GM23248 (cell line): ENCODE measurements at regions not wholly inside any gene's neighbourhood (a gene's known extent, or its start where the extent isn't known, plus 50 kb on each side); places are given as distances from the start of the nearest gene placed in this dataset.
A peak's percentile ranks its signal among the peaks of the same experiment; 100 is the strongest.

Source experiments
- DNase-seq: peaks from one replicate; pipeline ENCODE4 v3.0.0-alpha.2; 2015
- H2AFZ ChIP-seq: fragments of 200-600 bp; sonication (generic); 2 replicates; pipeline ENCODE4 v1.6.1; 2016; ENCODE audit warnings: antibody characterized with exemption
- H3F3A ChIP-seq: fragments of 200-600 bp; sonication (generic); 2 replicates; pipeline ENCODE4 v1.6.1; 2016; ENCODE audit warnings: mild to moderate bottlenecking, antibody characterized with exemption, mixed run types; ENCODE audit not compliant: insufficient read depth
- H3K27ac ChIP-seq: fragments of 200-600 bp; sonication (generic); 2 replicates; pipeline ENCODE4 v1.5.1; 2016; ENCODE audit warnings: mild to moderate bottlenecking
- H3K27me3 ChIP-seq: fragments of 200-600 bp; sonication (generic); replicated peaks from 2 replicates; pipeline ENCODE4 v1.6.1; 2016; ENCODE audit warnings: mild to moderate bottlenecking; ENCODE audit not compliant: insufficient read depth
- H3K36me3 ChIP-seq: fragments of 200-600 bp; sonication (generic); 2 replicates; pipeline ENCODE4 v1.6.1; 2016; ENCODE audit warnings: low read depth, mild to moderate bottlenecking
- H3K4me1 ChIP-seq: fragments of 200-600 bp; sonication (generic); 2 replicates; pipeline ENCODE4 v1.6.1; 2016; ENCODE audit warnings: mild to moderate bottlenecking; ENCODE audit not compliant: insufficient read depth
- H3K4me2 ChIP-seq: fragments of 200-600 bp; sonication (generic); one replicate; pipeline ENCODE4 v1.6.1; 2016; ENCODE audit warnings: mild to moderate bottlenecking; ENCODE audit not compliant: unreplicated experiment
- H3K4me3 ChIP-seq: fragments of 200-600 bp; sonication (generic); 2 replicates; pipeline ENCODE4 v1.5.1; 2016; ENCODE audit warnings: mild to moderate bottlenecking
- H3K79me2 ChIP-seq: fragments of 200-600 bp; sonication (generic); 2 replicates; pipeline ENCODE4 v1.6.1; 2016; ENCODE audit warnings: mild to moderate bottlenecking; ENCODE audit not compliant: insufficient read depth
- H3K9ac ChIP-seq: fragments of 200-600 bp; sonication (generic); 2 replicates; pipeline ENCODE4 v1.6.1; 2016; ENCODE audit warnings: mild to moderate bottlenecking
- H3K9me2 ChIP-seq: fragments of 200-600 bp; sonication (generic); 2 replicates; pipeline ENCODE4 v1.6.1; 2016; ENCODE audit warnings: mixed run types, mild to moderate bottlenecking, moderate library complexity; ENCODE audit not compliant: insufficient read depth
- H3K9me3 ChIP-seq: fragments of 200-600 bp; sonication (generic); one replicate; pipeline ENCODE4 v1.6.1; 2017; ENCODE audit warnings: low read depth
- H4K20me1 ChIP-seq: fragments of 200-600 bp; sonication (generic); 2 replicates; pipeline ENCODE4 v1.6.0; 2016; ENCODE audit not compliant: insufficient read depth
- EZH2 ChIP-seq: fragments of 200-600 bp; sonication (generic); IDR thresholded peaks from 2 replicates; pipeline ENCODE4 v1.6.1; 2018; ENCODE audit warnings: antibody characterized with exemption, mild to moderate bottlenecking; ENCODE audit not compliant: insufficient read depth, poor library complexity, severe bottlenecking
- EZH2phosphoT487 ChIP-seq: fragments of 200-600 bp; sonication (generic); IDR thresholded peaks from 2 replicates; pipeline ENCODE4 v1.6.1; 2018; ENCODE audit warnings: antibody characterized with exemption, moderate library complexity, mild to moderate bottlenecking, low read depth; ENCODE audit not compliant: insufficient read depth
- WGBS, 2 experiments: methylation state at CpG; one replicate each; pipeline ENCODE4 v1.1.6; 2015 to 2017; ENCODE audit warnings: low lambda C conversion rate in 2 of 2, low coverage in 1 of 2; ENCODE audit errors: missing lambda C conversion rate in 2 of 2; 5-methylcytosine and 5-hydroxymethylcytosine counted together
- in situ Hi-C: fragments of 300-500 bp; cut with MboI; formaldehyde crosslinking; loops from 2 replicates; pipeline ENCODE4 v1.15.0; 2020

DNA sequence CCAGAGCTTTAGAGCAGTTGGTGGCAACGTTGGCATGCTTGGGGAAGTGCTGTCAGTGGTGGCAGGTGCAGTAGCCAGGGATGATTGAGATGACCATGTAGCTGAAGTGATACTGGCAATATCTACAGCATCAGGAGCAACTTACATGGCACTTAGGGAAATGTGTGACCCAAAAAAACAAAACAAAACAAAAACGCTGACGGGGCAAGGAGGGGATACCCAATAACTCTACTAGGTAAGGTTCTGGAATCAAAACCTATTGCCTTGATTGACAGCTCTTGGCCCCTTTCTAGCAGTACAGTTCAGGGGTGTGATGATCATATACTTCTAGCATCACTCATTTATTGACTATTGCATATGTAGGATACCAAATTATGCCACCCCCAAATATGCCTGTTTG, 312.6 kb downstream of the AASDHPPT start:
- Histone ChIP-seq H3K4me2 (no peak overlapping the region), H3K27ac (no peak overlapping the region), H3K79me2 (no peaks in the 10 kb centered on the region), H2AFZ (no peak overlapping the region), H3K9me2 (no peaks in the 10 kb centered on the region), H3K4me3 (no peak overlapping the region), H3F3A (peaks cover 28% of the 10 kb centered on the region; the same call in 1 of the 2 replicates), H3K4me1 (peaks cover 39% of the 10 kb centered on the region), H3K36me3 (no peaks in the 10 kb centered on the region), H3K9ac (no peak overlapping the region), H3K9me3 (no peaks in the 10 kb centered on the region), H4K20me1 (no peaks in the 10 kb centered on the region), H3K27me3 (no peaks in the 10 kb centered on the region)
- no peak for DNase-seq
- TF ChIP-seq EZH2phosphoT487 (no peak), EZH2 (no peak)
- in situ Hi-C loops: no loop called here
- 67% methylated on average over 3 of the region's 3 CpGs for WGBS, 2 experiments

DNA sequence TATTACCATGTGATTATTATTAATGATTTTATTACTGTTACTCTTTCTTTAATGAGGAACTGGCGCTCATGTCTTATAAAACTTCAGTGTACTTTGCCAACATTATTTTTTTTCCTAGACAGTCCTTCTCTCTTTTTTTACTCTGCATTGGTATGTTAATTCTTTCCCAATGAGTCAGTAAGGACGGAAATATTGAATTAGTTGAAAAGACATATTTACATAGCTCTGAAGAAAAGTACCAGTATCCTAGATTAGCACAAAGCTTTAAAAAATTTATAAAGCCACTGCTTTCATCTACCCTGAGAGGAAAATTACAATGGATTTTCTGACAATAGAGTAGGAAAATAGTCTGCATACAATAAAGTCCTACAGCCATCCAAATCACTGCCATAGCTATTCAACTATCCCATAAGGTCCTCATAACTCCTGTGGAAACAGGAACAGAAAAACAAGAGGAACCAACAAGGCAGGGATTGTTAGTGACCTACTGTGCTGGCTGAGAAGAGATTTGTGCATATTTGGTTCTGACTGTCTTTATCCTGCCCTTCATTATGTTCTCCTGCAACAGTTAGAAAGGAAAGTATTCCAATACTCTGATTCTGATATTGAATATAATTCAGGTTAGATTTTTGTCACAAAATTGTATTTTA, 314.4 kb downstream of the AASDHPPT start:
- peaks cover 39% of the 10 kb centered on the region for H3K4me1 ChIP-seq
- peak overlapping the region; percentile 31 for H3K27ac ChIP-seq
- H3K27me3 ChIP-seq: no peaks in the 10 kb centered on the region
- H3K9me3 ChIP-seq: no peaks in the 10 kb centered on the region
- no peak for TF ChIP-seq EZH2phosphoT487
- no peak for TF ChIP-seq EZH2
- no peaks in the 10 kb centered on the region for H3K79me2 ChIP-seq
- H3K4me2 ChIP-seq: peak overlapping the region; percentile 71
- 0 out of 2 replicates have a peak overlapping the region, but pooled peaks have one; percentile 11 for H3K4me3 ChIP-seq
- in situ Hi-C loops: no loop called here
- no peaks in the 10 kb centered on the region for H3K36me3 ChIP-seq
- DNase-seq: peak; percentile 68
- 0% methylated on average over 2 of the region's 2 CpGs for WGBS, 2 experiments
- no peaks in the 10 kb centered on the region for H4K20me1 ChIP-seq
- peak overlapping the region; percentile 49 for H2AFZ ChIP-seq
- peaks cover 32% of the 10 kb centered on the region for H3F3A ChIP-seq
- no peak overlapping the region for H3K9ac ChIP-seq
- no peaks in the 10 kb centered on the region for H3K9me2 ChIP-seq

DNA sequence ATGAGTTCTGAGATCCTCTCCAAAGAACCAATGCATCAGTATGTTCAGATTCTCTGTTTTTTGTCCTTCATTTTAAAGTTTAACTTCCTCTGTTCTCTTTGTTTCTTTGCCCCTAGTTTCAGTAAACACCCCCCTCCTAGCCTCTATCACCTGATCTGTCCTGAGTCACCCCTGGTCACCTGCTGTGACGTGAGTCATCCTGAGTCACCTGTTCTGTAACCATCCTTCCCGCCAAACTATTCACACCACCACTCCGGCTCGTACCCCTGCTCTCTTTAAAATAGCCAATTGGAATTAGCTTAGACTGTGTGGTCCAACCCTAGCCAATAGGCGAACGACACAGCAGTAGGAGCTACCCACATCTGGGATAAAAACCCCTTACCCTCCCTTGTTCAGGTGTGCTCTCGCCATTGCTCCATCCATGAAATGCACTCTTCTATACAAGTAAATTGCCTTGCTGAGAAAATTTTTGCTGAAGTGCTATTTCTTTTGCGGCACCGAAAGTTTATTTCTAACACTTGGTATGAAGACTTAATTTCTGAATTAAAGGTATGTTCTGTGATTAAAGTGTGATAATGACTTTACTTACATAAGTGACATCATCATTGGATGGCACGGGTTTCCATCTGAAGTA, 318.4 kb downstream of the AASDHPPT start:
- no peak overlapping the region for H3K4me3 ChIP-seq
- peaks cover 48% of the 10 kb centered on the region for H3F3A ChIP-seq
- H4K20me1 ChIP-seq: no peaks in the 10 kb centered on the region
- H3K9me2 ChIP-seq: no peaks in the 10 kb centered on the region
- no peak overlapping the region for H3K9ac ChIP-seq
- no peaks in the 10 kb centered on the region for H3K36me3 ChIP-seq
- no peak overlapping the region for H3K4me2 ChIP-seq
- no peak for TF ChIP-seq EZH2phosphoT487
- TF ChIP-seq EZH2: no peak
- H3K79me2 ChIP-seq: no peaks in the 10 kb centered on the region
- H2AFZ ChIP-seq: no peak overlapping the region
- 94 to 95% methylated on average over 10 of the region's 10 CpGs for WGBS, 2 experiments
- no peaks in the 10 kb centered on the region for H3K27me3 ChIP-seq
- no peaks in the 10 kb centered on the region for H3K9me3 ChIP-seq
- in situ Hi-C loops: no loop called here
- no peak for DNase-seq
- peaks cover 52% of the 10 kb centered on the region for H3K4me1 ChIP-seq
- H3K27ac ChIP-seq: no peak overlapping the region

DNA sequence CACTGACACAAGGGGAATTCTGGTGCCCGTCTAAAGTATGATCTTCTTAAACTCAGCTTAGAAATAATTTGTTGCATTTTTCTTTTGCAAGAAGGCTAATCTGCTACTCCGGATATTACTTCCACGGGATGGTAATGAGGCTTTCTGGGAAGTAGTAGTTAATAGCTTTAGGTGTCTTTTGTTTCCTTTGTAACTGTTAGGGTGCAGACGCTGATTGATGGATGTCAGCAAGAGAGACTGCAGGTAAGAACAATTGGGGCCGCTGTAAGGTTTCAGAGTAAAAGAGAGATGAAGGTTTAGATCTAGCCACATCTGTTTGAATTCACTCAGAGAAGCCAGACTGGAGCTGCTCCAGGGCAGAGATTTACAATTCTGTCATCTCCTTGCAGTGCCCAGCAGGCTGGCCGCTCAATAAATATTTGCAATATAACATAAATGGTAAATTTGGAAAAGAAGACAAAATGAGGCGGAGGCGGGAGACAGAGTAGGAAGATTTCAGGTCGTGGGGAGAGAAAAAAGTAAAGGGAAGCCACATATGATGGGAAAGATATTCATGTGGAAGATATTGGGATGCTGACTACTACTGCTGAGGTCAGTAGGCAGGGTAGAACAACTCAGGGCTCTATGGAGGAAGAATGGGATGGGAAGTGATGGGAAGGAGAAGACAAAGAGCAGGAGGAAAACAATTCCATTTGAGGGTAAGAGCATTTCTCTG, 320.5 kb downstream of the AASDHPPT start:
- peak overlapping the region; percentile 76 for H3K4me2 ChIP-seq
- peak; percentile 48 for DNase-seq

More for the DNA sequence above, 320.5 kb downstream of the AASDHPPT start:
- H3K4me1 ChIP-seq: peaks cover 40% of the 10 kb centered on the region
- in situ Hi-C loops: no loop called here
- H3K79me2 ChIP-seq: no peaks in the 10 kb centered on the region
- H3K36me3 ChIP-seq: no peaks in the 10 kb centered on the region
- H3K4me3 ChIP-seq: peak overlapping the region; percentile 46
- H2AFZ ChIP-seq: peak overlapping the region; percentile 61
- 4 to 6% methylated on average over 9 of the region's 9 CpGs for WGBS, 2 experiments
- no peaks in the 10 kb centered on the region for H3K9me3 ChIP-seq
- no peaks in the 10 kb centered on the region for H3K9me2 ChIP-seq
- H4K20me1 ChIP-seq: no peaks in the 10 kb centered on the region
- TF ChIP-seq EZH2: no peak
- TF ChIP-seq EZH2phosphoT487: no peak
- peak overlapping the region; percentile 91 for H3K27ac ChIP-seq
- H3F3A ChIP-seq: peaks cover 36% of the 10 kb centered on the region
- peak overlapping the region; percentile 70 for H3K9ac ChIP-seq
- H3K27me3 ChIP-seq: no peaks in the 10 kb centered on the region
